IgD-negative memory B cell (primary cell): ENCODE measurements at regions not wholly inside any gene's neighbourhood (a gene's known extent, or its start where the extent isn't known, plus 50 kb on each side); places are given as distances from the start of the nearest gene placed in this dataset.
"Not testable (repeated sequence)": the region's sequence is repeated elsewhere in the genome, so short reads cannot be mapped to it uniquely, and the experiment has no call there.

Experiments
- H3K27ac Mint-ChIP-seq, 3 donors: one replicate each; pipeline ENCODE4 v1.8.0; 2020 to 2022; ENCODE audit warnings: mild to moderate bottlenecking in 3 of 3, mixed read lengths in 3 of 3, moderate library complexity in 1 of 3
- H3K27me3 Mint-ChIP-seq: one replicate; pipeline ENCODE4 v1.8.0; 2021; ENCODE audit warnings: mixed read lengths
- H3K36me3 Mint-ChIP-seq: one replicate; pipeline ENCODE4 v1.8.0; 2020; ENCODE audit warnings: mild to moderate bottlenecking, mixed read lengths
- H3K4me1 Mint-ChIP-seq, 3 donors: one replicate each; pipeline ENCODE4 v1.8.0; 2020 to 2022; ENCODE audit warnings: mixed read lengths in 3 of 3, mild to moderate bottlenecking in 1 of 3
- H3K4me3 Mint-ChIP-seq, 4 donors: one replicate each; pipeline ENCODE4 v1.8.0; 2020 to 2022; ENCODE audit warnings: mild to moderate bottlenecking in 4 of 4, mixed read lengths in 4 of 4, moderate library complexity in 3 of 4
- H3K9me3 Mint-ChIP-seq, 3 donors: one replicate each; pipeline ENCODE4 v1.8.0; 2020 to 2021; ENCODE audit warnings: mixed read lengths in 3 of 3, mild to moderate bottlenecking in 1 of 3

GRCh38 chr10:9833942-9834341 lies 1183.7 kb upstream of the CELF2 start:
- H3K4me1 Mint-ChIP-seq: no peaks in the 10 kb centered on the region
- H3K27me3 Mint-ChIP-seq: no peaks in the 10 kb centered on the region
- H3K27ac Mint-ChIP-seq: no peak overlapping the region
- H3K36me3 Mint-ChIP-seq: peaks cover 1% of the 10 kb centered on the region
- H3K9me3 Mint-ChIP-seq: peaks cover 0 to 27% (median 3%) of the 10 kb centered on the region in 3 donors
- H3K4me3 Mint-ChIP-seq: no peak overlapping the region

GRCh38 chr10:9834434-9834833 lies 1183.2 kb upstream of the CELF2 start:
- peaks cover 0 to 27% (median 3%) of the 10 kb centered on the region in 3 donors for H3K9me3 Mint-ChIP-seq
- H3K27ac Mint-ChIP-seq: no peak overlapping the region
- no peaks in the 10 kb centered on the region for H3K4me1 Mint-ChIP-seq
- H3K27me3 Mint-ChIP-seq: no peaks in the 10 kb centered on the region
- peaks cover 1% of the 10 kb centered on the region for H3K36me3 Mint-ChIP-seq
- no peak overlapping the region for H3K4me3 Mint-ChIP-seq

GRCh38 chr10:9845075-9845474 lies 1172.6 kb upstream of the CELF2 start:
- Mint-ChIP-seq H3K4me1 (no peaks in the 10 kb centered on the region), H3K27ac (no peak overlapping the region), H3K9me3 (peaks cover 8 to 17% (median 10%) of the 10 kb centered on the region in 3 donors), H3K27me3 (no peaks in the 10 kb centered on the region), H3K4me3 (no peak overlapping the region), H3K36me3 (no peaks in the 10 kb centered on the region)

DNA sequence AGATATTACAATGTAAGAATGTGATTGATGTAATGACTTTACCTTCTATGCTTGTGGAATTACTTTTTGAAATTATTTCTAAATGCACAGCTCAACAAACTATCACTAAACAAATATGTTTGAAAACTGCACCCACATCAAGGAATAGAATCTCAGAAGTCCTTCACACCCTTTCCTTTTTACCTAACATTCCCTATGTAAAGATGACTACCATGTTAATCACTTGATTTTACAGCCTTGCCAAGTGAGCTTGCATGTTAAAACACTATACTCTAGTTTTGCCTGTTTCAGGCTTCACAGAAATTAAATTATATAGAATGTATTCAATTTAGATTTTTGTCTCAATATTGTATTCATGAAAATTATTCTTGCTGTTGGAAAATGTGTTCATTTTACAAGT lies 1169.4 kb upstream of the CELF2 start:
- H3K4me1 Mint-ChIP-seq: no peaks in the 10 kb centered on the region
- peaks cover 7 to 32% (median 9%) of the 10 kb centered on the region in 3 donors for H3K9me3 Mint-ChIP-seq
- H3K36me3 Mint-ChIP-seq: no peaks in the 10 kb centered on the region
- no peak overlapping the region for H3K4me3 Mint-ChIP-seq
- no peak overlapping the region for H3K27ac Mint-ChIP-seq
- no peaks in the 10 kb centered on the region for H3K27me3 Mint-ChIP-seq

- H3K27me3 Mint-ChIP-seq: no peaks in the 10 kb centered on the region
- H3K27ac Mint-ChIP-seq: no peak overlapping the region
- peaks cover 7 to 34% (median 9%) of the 10 kb centered on the region in 3 donors for H3K9me3 Mint-ChIP-seq
- H3K36me3 Mint-ChIP-seq: no peaks in the 10 kb centered on the region
- H3K4me1 Mint-ChIP-seq: no peaks in the 10 kb centered on the region
- no peak overlapping the region for H3K4me3 Mint-ChIP-seq
Observed at GRCh38 chr10:9848981-9849380, 1168.7 kb upstream of the CELF2 start.

- Mint-ChIP-seq H3K27ac (no peak overlapping the region), H3K36me3 (no peaks in the 10 kb centered on the region), H3K4me3 (no peak overlapping the region), H3K9me3 (peaks cover 2 to 20% (median 6%) of the 10 kb centered on the region in 3 donors), H3K4me1 (no peaks in the 10 kb centered on the region), H3K27me3 (no peaks in the 10 kb centered on the region)
Observed at GRCh38 chr10:9850415-9850814, 1167.3 kb upstream of the CELF2 start.

DNA sequence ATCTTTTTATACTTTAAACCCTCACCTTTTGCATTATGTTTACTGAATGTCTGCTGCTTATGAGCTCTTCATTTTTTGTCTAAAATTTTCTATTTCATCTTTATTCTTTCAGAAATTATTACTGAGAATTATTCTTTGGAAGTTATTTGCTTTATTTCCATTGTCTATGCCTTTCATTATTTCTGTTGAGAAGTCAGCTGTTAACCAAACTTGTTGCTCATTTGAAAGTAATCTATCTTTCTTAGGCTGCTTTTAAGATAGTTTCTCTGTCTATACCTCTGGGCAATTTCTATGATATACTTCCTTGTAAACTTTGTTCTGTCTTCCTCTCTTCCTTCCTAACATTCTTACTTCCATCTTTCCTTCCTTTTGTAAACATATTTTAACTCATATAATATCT lies 1165.9 kb upstream of the CELF2 start:
- Mint-ChIP-seq H3K36me3 (no peaks in the 10 kb centered on the region), H3K4me3 (no peak overlapping the region), H3K9me3 (peaks cover 0 to 20% (median 5%) of the 10 kb centered on the region in 3 donors), H3K4me1 (no peaks in the 10 kb centered on the region), H3K27ac (no peak overlapping the region), H3K27me3 (no peaks in the 10 kb centered on the region)

GRCh38 chr10:9853405-9854355 lies 1164.0 kb upstream of the CELF2 start:
- H3K9me3 Mint-ChIP-seq: peaks cover 0 to 20% (median 4%) of the 10 kb centered on the region in 3 donors
- H3K36me3 Mint-ChIP-seq: no peaks in the 10 kb centered on the region
- no peaks in the 10 kb centered on the region for H3K27me3 Mint-ChIP-seq
- H3K27ac Mint-ChIP-seq: no peak overlapping the region
- no peak overlapping the region for H3K4me3 Mint-ChIP-seq
- H3K4me1 Mint-ChIP-seq: no peaks in the 10 kb centered on the region

GRCh38 chr10:9855451-9855850 lies 1162.2 kb upstream of the CELF2 start:
- peaks cover 0 to 22% (median 4%) of the 10 kb centered on the region in 3 donors for H3K9me3 Mint-ChIP-seq
- not testable (repeated sequence) for H3K36me3 Mint-ChIP-seq, H3K27me3 Mint-ChIP-seq, H3K4me1 Mint-ChIP-seq, H3K27ac Mint-ChIP-seq, H3K4me3 Mint-ChIP-seq

DNA sequence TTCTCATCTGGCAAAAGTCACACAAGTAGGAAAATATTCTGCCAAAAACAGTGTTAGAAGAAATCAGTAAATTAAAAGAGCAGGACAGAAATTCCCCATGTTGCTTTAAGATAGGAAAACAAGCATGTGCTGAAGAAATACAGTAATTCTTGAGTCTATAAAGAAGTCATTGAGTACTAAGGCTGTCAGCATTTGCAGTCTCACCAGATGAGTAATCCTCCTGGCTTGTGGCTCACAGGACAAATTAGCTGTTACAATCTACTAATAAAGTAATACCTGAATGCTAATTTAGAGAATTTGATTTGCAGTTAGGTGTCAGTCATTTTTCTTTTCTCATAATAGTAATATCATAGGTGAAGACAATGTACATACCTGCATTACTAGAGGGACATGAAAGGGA lies 1158.9 kb upstream of the CELF2 start:
- Mint-ChIP-seq H3K27me3 (no peaks in the 10 kb centered on the region), H3K9me3 (peaks cover 0 to 16% (median 0%) of the 10 kb centered on the region in 3 donors), H3K36me3 (no peaks in the 10 kb centered on the region), H3K4me3 (no peak overlapping the region), H3K4me1 (peaks cover 0 to 2% (median 0%) of the 10 kb centered on the region in 3 donors), H3K27ac (no peak overlapping the region)

- H3K27ac Mint-ChIP-seq: no peak overlapping the region
- H3K4me3 Mint-ChIP-seq: no peak overlapping the region
- no peaks in the 10 kb centered on the region for H3K36me3 Mint-ChIP-seq
Observed at GRCh38 chr10:9860045-9860444, 1157.6 kb upstream of the CELF2 start.

GRCh38 chr10:9863559-9864121 lies 1154.0 kb upstream of the CELF2 start:
- Mint-ChIP-seq H3K4me1 (peaks cover 0 to 2% (median 0%) of the 10 kb centered on the region in 3 donors), H3K9me3 (peaks cover 0 to 11% (median 2%) of the 10 kb centered on the region in 3 donors), H3K27ac (no peak overlapping the region), H3K4me3 (no peak overlapping the region), H3K36me3 (no peaks in the 10 kb centered on the region), H3K27me3 (no peaks in the 10 kb centered on the region)

More at GRCh38 chr10:9860045-9860444, 1157.6 kb upstream of the CELF2 start:
- H3K27me3 Mint-ChIP-seq: no peaks in the 10 kb centered on the region
- peaks cover 0 to 2% (median 0%) of the 10 kb centered on the region in 3 donors for H3K4me1 Mint-ChIP-seq
- peaks cover 0 to 14% (median 0%) of the 10 kb centered on the region in 3 donors for H3K9me3 Mint-ChIP-seq

DNA sequence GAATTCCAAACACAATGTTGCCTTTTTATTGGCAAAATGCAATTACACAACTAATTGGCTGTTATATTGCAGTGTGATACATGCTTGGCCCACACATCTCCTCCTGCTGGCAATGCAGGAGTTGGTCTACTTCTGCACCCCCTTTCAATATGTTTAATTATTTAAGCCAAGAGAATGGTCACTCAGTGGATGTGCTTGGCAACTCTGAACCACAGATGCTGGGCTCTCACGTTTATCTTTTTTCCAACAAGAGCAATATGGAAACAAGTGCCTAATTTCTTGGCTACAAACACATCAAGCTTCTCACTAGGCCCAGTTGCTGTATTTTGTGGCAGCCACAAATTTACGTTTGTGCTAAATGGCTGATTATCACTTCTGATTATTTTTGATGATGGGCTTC lies 1149.2 kb upstream of the CELF2 start:
- peaks cover 0 to 2% (median 0%) of the 10 kb centered on the region in 3 donors for H3K9me3 Mint-ChIP-seq
- no peak overlapping the region for H3K4me3 Mint-ChIP-seq
- no peak overlapping the region for H3K27ac Mint-ChIP-seq
- no peaks in the 10 kb centered on the region for H3K27me3 Mint-ChIP-seq
- peaks cover 1% of the 10 kb centered on the region for H3K36me3 Mint-ChIP-seq
- no peaks in the 10 kb centered on the region for H3K4me1 Mint-ChIP-seq

- Mint-ChIP-seq H3K9me3 (peaks cover 0 to 2% (median 0%) of the 10 kb centered on the region in 3 donors), H3K4me1 (no peaks in the 10 kb centered on the region), H3K36me3 (peaks cover 1% of the 10 kb centered on the region), H3K27me3 (no peaks in the 10 kb centered on the region), H3K4me3 (no peak overlapping the region), H3K27ac (no peak overlapping the region)
Observed at GRCh38 chr10:9869205-9869604, 1148.5 kb upstream of the CELF2 start.

DNA sequence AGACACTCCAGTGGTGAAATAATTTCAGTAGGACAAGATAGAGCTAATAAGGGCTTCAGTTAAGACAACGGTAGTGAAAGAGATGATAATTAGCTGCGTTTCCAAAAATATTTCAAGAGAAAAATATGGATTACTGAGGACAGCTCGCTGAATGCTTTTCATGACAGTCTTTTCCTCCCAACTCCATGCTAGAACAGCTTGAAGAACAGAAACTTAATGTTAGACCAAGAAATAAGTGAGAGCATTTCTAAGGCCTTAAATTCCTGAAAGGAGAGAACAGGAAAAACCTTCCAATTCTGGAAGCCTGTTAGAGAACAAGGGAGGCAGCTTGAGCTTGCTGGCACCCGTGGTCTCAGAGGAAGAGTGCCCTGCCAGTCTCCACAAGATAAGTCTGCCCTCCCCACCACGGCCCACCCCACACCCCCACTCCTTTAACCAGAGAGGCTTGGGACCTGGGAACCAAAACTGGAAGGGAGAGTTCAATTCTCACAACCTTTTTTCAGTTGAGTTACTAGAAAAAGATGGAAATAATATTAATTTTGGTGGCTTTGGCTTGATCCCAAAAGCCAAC lies 1148.0 kb upstream of the CELF2 start:
- Mint-ChIP-seq H3K9me3 (peaks cover 0 to 2% (median 0%) of the 10 kb centered on the region in 3 donors), H3K4me1 (no peaks in the 10 kb centered on the region), H3K27ac (no peak overlapping the region), H3K27me3 (no peaks in the 10 kb centered on the region), H3K36me3 (peaks cover 1% of the 10 kb centered on the region), H3K4me3 (no peak overlapping the region)
